Breast epithelium (tissue), 3 donors: ENCODE measurements at regions not wholly inside any gene's neighbourhood (a gene's known extent, or its start where the extent isn't known, plus 50 kb on each side); places are given as distances from the start of the nearest gene placed in this dataset.

ENCODE experiments used
- CTCF ChIP-seq, 3 donors: fragments of 450-650 bp; IDR thresholded peaks; one replicate each; pipeline ENCODE4 v1.5.1; 2016 to 2017; ENCODE audit warnings: antibody characterized with exemption in 3 of 3, mild to moderate bottlenecking in 3 of 3, moderate library complexity in 3 of 3
- POLR2A ChIP-seq: fragments of 450-650 bp; IDR thresholded peaks from one replicate; pipeline ENCODE4 v1.6.1; 2016; ENCODE audit warnings: antibody characterized with exemption, mild to moderate bottlenecking, moderate library complexity
- POLR2AphosphoS5 ChIP-seq, 3 donors: sonication (generic); formaldehyde crosslinking; IDR thresholded peaks; one replicate each; pipeline ENCODE4 v1.6.1; 2017; ENCODE audit warnings: antibody characterized with exemption in 3 of 3

GRCh38 chr1:71210718-71211117 lies 129.9 kb upstream of the ZRANB2 start:
- TF ChIP-seq CTCF (IDR thresholded peaks at IDR 0.05) (no peak), POLR2AphosphoS5 (IDR thresholded peaks at IDR 0.05) (no peak), POLR2A (no peak)
